DOHH2 (cell line): ENCODE measurements at regions not wholly inside any gene's neighbourhood (a gene's known extent, or its start where the extent isn't known, plus 50 kb on each side); places are given as distances from the start of the nearest gene placed in this dataset.

Experiments
- H3F3A ChIP-seq: fragments of 200-600 bp; sonication (generic), shearing (Covaris generic); 2 replicates; pipeline ENCODE4 v1.6.0; 2016; ENCODE audit warnings: antibody characterized with exemption, mild to moderate bottlenecking; ENCODE audit not compliant: control insufficient read depth, insufficient read depth
- H3K27ac ChIP-seq: fragments of 200-600 bp; sonication (generic); 2 replicates; pipeline ENCODE4 v1.5.1; 2014; ENCODE audit warnings: low read depth, mild to moderate bottlenecking, low read length, moderate library complexity
- H3K27me3 ChIP-seq: fragments of 200-600 bp; sonication (generic); 2 replicates; pipeline ENCODE4 v1.6.1; 2014; ENCODE audit warnings: mild to moderate bottlenecking, low read length, mixed read lengths; ENCODE audit not compliant: control insufficient read depth
- H3K36me3 ChIP-seq: fragments of 200-600 bp; sonication (generic); 2 replicates; pipeline ENCODE4 v1.6.1; 2014; ENCODE audit warnings: mild to moderate bottlenecking, low read length, moderate library complexity, mixed read lengths; ENCODE audit not compliant: control insufficient read depth
- H3K4me1 ChIP-seq: fragments of 200-600 bp; sonication (generic); 2 replicates; pipeline ENCODE4 v1.6.1; 2014; ENCODE audit warnings: mild to moderate bottlenecking, low read length, mixed read lengths; ENCODE audit not compliant: control insufficient read depth
- H3K4me2 ChIP-seq: fragments of 200-600 bp; sonication (generic); 2 replicates; pipeline ENCODE4 v1.6.0; 2014; ENCODE audit warnings: mild to moderate bottlenecking, low read length, moderate library complexity
- H3K4me3 ChIP-seq: fragments of 200-600 bp; sonication (generic); 2 replicates; pipeline ENCODE4 v1.5.1; 2014; ENCODE audit warnings: mild to moderate bottlenecking, low read length, mixed read lengths
- H3K79me2 ChIP-seq: fragments of 200-600 bp; sonication (generic); 2 replicates; pipeline ENCODE4 v1.6.1; 2014; ENCODE audit warnings: mild to moderate bottlenecking, low read length, mixed read lengths; ENCODE audit not compliant: control insufficient read depth
- H3K9me2 ChIP-seq: fragments of 200-600 bp; sonication (generic); replicated peaks from 2 replicates; pipeline ENCODE4 v1.6.1; 2014; ENCODE audit warnings: mild to moderate bottlenecking, low read length, mixed read lengths; ENCODE audit not compliant: control insufficient read depth
- H3K9me3 ChIP-seq: fragments of 200-600 bp; sonication (generic); 2 replicates; pipeline ENCODE4 v1.6.1; 2014; ENCODE audit warnings: antibody characterized with exemption, low read length, mixed read lengths; ENCODE audit not compliant: control insufficient read depth, insufficient read depth
- H4K20me1 ChIP-seq: fragments of 200-600 bp; sonication (generic); 2 replicates; pipeline ENCODE4 v1.6.0; 2014; ENCODE audit warnings: low read depth, mild to moderate bottlenecking, antibody characterized with exemption, low read length, moderate library complexity; ENCODE audit not compliant: control insufficient read depth, insufficient read depth
- EZH2phosphoT487 ChIP-seq: fragments of 200-600 bp; sonication (generic); IDR thresholded peaks from 2 replicates; pipeline ENCODE4 v1.6.1; 2017; ENCODE audit warnings: borderline replicate concordance, mild to moderate bottlenecking, antibody characterized with exemption, low read length, moderate library complexity, mixed read lengths
- TF ChIP-seq, protein P1 (sequence below): fragments of 200-600 bp; sonication (generic); IDR thresholded peaks from one replicate; pipeline ENCODE4 v1.5.1; 2014; ENCODE audit warnings: antibody characterized with exemption, mild to moderate bottlenecking, low read depth, low read length; ENCODE audit not compliant: poor library complexity, severe bottlenecking

DNA sequence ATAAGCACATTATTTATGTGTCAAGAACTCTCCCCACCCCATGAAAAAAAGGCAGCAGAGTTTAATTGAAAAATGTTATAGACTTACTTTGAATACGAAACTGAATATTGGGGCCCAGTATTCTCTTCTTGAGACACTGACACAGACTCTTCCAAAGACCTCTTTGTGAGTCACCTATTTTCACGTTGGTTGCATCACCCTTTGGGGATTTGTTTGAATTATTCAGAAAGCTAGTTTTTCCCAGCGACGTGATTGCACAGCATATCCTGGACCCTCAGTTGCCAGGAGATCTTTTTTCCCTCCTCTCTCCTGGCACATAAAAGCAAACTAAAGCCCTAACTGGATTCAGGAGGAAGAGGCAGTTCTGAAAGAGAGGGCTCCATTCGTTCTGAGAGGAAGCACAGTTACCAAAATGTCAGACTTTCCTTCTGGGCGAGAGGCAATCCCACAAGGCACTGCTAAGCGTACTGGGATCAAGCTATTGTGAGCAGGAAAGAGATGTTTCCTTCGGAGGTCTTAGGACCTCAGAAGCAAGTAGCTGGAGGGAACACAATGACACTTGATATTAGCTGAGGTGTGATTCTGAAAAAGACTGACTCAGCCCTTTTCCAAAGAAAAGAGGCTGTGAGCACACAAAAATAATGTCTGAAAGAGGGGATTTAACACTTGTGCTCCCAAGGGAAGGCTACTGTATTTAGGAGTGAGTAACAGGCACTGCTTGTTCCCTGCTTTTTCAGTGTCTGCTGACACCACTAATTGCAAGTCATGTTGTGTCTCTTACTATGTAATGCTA, 65.8 kb upstream of the CADPS start:
- Histone ChIP-seq H3K4me1 (no peaks in the 10 kb centered on the region), H3F3A (no peaks in the 10 kb centered on the region), H4K20me1 (no peaks in the 10 kb centered on the region), H3K4me3 (no peak overlapping the region), H3K4me2 (no peak overlapping the region), H3K27me3 (no peaks in the 10 kb centered on the region), H3K36me3 (no peaks in the 10 kb centered on the region), H3K27ac (no peak overlapping the region), H3K9me3 (no peaks in the 10 kb centered on the region), H3K9me2 (no peaks in the 10 kb centered on the region), H3K79me2 (no peaks in the 10 kb centered on the region)
- TF ChIP-seq EZH2phosphoT487, result no peak
- TF ChIP-seq, protein P1, sequence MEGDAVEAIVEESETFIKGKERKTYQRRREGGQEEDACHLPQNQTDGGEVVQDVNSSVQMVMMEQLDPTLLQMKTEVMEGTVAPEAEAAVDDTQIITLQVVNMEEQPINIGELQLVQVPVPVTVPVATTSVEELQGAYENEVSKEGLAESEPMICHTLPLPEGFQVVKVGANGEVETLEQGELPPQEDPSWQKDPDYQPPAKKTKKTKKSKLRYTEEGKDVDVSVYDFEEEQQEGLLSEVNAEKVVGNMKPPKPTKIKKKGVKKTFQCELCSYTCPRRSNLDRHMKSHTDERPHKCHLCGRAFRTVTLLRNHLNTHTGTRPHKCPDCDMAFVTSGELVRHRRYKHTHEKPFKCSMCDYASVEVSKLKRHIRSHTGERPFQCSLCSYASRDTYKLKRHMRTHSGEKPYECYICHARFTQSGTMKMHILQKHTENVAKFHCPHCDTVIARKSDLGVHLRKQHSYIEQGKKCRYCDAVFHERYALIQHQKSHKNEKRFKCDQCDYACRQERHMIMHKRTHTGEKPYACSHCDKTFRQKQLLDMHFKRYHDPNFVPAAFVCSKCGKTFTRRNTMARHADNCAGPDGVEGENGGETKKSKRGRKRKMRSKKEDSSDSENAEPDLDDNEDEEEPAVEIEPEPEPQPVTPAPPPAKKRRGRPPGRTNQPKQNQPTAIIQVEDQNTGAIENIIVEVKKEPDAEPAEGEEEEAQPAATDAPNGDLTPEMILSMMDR, result no peak

DNA sequence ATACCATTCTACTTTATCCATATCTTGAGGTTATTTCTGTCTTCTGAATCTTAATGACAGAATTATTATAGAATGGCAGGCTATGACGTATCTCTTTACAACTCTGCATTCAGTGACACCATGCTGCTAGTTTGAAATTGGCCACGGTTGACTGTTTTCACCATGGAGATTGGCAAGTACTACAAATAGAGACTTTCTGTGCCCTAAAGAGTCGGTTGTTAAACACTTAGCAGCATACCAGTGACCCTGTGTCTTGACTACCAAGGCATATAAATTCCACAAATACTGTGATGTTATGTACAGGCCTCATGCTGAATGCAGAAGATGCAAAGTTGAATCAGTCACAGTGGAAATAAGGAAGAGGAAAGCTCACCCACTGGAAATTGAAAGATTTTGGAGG, 67.0 kb upstream of the CADPS start:
- Histone ChIP-seq H3F3A (no peaks in the 10 kb centered on the region), H3K4me2 (no peak overlapping the region), H3K79me2 (no peaks in the 10 kb centered on the region), H3K9me3 (no peaks in the 10 kb centered on the region), H3K9me2 (no peaks in the 10 kb centered on the region), H3K36me3 (no peaks in the 10 kb centered on the region), H4K20me1 (no peaks in the 10 kb centered on the region), H3K4me3 (no peak overlapping the region), H3K27ac (no peak overlapping the region), H3K4me1 (no peaks in the 10 kb centered on the region), H3K27me3 (no peaks in the 10 kb centered on the region)
- TF ChIP-seq, protein P1, result no peak
- no peak for TF ChIP-seq EZH2phosphoT487

GRCh38 chr3:62942764-62943163, 67.5 kb upstream of the CADPS start:
- Histone ChIP-seq H3K4me3 (no peak overlapping the region), H4K20me1 (no peaks in the 10 kb centered on the region), H3K4me2 (no peak overlapping the region), H3F3A (no peaks in the 10 kb centered on the region), H3K4me1 (no peaks in the 10 kb centered on the region), H3K27ac (no peak overlapping the region), H3K27me3 (no peaks in the 10 kb centered on the region), H3K9me2 (no peaks in the 10 kb centered on the region), H3K36me3 (no peaks in the 10 kb centered on the region), H3K79me2 (no peaks in the 10 kb centered on the region), H3K9me3 (no peaks in the 10 kb centered on the region)
- TF ChIP-seq EZH2phosphoT487, result no peak
- TF ChIP-seq, protein P1, result no peak
